IMR-90 (cell line): ENCODE measurements at regions not wholly inside any gene's neighbourhood (a gene's known extent, or its start where the extent isn't known, plus 50 kb on each side); places are given as distances from the start of the nearest gene placed in this dataset.

Source experiments
- CEBPB ChIP-seq: IDR thresholded peaks from 2 replicates; pipeline ENCODE4 v1.6.1; 2012; ENCODE audit warnings: low read depth, low read length, improper control_type of control experiment
- CTCF ChIP-seq: conservative IDR thresholded peaks from 2 replicates; pipeline ENCODE4 v1.5.1; 2012; ENCODE audit warnings: mild to moderate bottlenecking, low read depth, low read length, improper control_type of control experiment
- FOS ChIP-seq: fragments of 150-350 bp; IDR thresholded peaks from 2 replicates; pipeline ENCODE4 v1.6.1; 2016; ENCODE audit warnings: low read depth, low read length
- MAZ ChIP-seq: IDR thresholded peaks from 2 replicates; pipeline ENCODE4 v1.6.1; 2012; ENCODE audit warnings: low read depth, mild to moderate bottlenecking, low read length, improper control_type of control experiment, moderate library complexity, borderline replicate concordance
- MXI1 ChIP-seq: IDR thresholded peaks from 2 replicates; pipeline ENCODE4 v1.6.1; 2012; ENCODE audit warnings: low read depth, mild to moderate bottlenecking, low read length, moderate library complexity, borderline replicate concordance
- POLR2A ChIP-seq: IDR thresholded peaks from 2 replicates; pipeline ENCODE4 v1.6.1; 2012; ENCODE audit warnings: mild to moderate bottlenecking, low read depth, low read length
- RAD21 ChIP-seq: IDR thresholded peaks from 2 replicates; pipeline ENCODE4 v1.6.1; 2012; ENCODE audit warnings: low read length, improper control_type of control experiment
- RCOR1 ChIP-seq: IDR thresholded peaks from 2 replicates; pipeline ENCODE4 v1.6.1; 2012; ENCODE audit warnings: mild to moderate bottlenecking, low read length, improper control_type of control experiment; ENCODE audit not compliant: insufficient replicate concordance

GRCh38 chr2:121873864-121874263 is 118.4 kb downstream of the TSN start:
- no peak for TF ChIP-seq POLR2A
- no peak for TF ChIP-seq CTCF
- TF ChIP-seq FOS = no peak
- no peak for TF ChIP-seq RCOR1
- no peak for TF ChIP-seq MAZ
- TF ChIP-seq RAD21 = no peak
- no peak for TF ChIP-seq CEBPB
- no peak for TF ChIP-seq MXI1
